ENCODE measurements at regions not wholly inside any gene's neighbourhood (a gene's known extent, or its start where the extent isn't known, plus 50 kb on each side); places are given as distances from the start of the nearest gene placed in this dataset.
"Not testable (repeated sequence)": the region's sequence is repeated elsewhere in the genome, so short reads cannot be mapped to it uniquely, and the experiment has no call there.

GRCh38 chr2:58633613-58634365 lies 392.7 kb upstream of the FANCL start:
- no peak for DNase-seq

DNA sequence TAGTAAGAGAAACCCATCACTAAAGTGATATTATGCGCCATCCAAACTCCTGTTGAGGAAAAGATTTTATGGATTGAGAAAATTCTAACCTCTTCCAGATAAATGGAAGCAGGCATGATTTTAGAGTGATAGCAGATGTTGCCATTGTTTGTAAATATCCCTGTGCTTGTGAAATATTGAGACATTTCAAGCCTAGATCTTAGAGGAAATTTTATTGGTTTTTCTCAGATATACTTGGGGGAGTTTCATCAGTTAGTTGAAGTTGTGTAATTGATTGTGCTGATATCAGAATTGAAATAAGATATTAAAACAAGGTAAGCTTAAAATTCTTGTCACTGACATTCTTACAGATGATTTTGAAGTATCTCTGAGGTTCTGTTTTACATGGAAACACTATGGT lies 390.9 kb upstream of the FANCL start:
- DNase-seq: no peak

DNA sequence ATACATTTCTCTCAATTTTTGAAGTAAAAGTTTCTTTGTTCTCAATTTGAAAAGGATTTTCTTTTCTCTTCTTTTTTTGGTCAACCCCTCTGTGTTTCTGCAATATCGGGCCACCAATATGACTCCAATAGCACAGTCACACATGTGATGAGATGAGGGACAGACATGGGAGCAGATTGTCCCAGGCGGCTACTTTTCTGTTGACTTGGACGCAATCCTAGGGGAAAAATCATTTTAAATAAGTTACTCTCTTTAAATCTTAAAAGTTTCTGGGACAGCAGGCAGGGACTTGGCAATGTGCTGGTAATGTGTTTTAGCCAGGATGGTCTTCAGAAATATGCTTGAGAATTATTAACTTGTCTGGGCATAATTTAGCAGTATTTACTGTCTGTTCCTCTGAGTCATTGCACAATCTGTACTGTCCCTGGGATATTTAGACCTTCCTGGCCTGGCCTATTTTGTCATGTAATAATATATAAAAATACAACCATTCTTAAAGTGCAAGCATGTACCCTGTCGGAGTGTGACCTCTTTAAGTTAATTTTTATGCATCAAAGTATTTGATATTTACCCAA lies 388.5 kb upstream of the FANCL start:
- DNase-seq: no peak

GRCh38 chr2:58620896-58621295 lies 379.8 kb upstream of the FANCL start:
- DNase-seq: no peak

- DNase-seq: no peak
Measured at GRCh38 chr2:58620093-58620492, 379.0 kb upstream of the FANCL start.

GRCh38 chr2:58616961-58617360 lies 375.8 kb upstream of the FANCL start:
- DNase-seq: no peak

GRCh38 chr2:58614219-58614618 lies 373.1 kb upstream of the FANCL start:
- DNase-seq: no peak

- no peak for DNase-seq
Measured at GRCh38 chr2:58612973-58613372, 371.8 kb upstream of the FANCL start.

GRCh38 chr2:58609326-58609725 lies 368.2 kb upstream of the FANCL start:
- no peak for DNase-seq

GRCh38 chr2:58608146-58608545 lies 367.0 kb upstream of the FANCL start:
- no peak for DNase-seq

DNA sequence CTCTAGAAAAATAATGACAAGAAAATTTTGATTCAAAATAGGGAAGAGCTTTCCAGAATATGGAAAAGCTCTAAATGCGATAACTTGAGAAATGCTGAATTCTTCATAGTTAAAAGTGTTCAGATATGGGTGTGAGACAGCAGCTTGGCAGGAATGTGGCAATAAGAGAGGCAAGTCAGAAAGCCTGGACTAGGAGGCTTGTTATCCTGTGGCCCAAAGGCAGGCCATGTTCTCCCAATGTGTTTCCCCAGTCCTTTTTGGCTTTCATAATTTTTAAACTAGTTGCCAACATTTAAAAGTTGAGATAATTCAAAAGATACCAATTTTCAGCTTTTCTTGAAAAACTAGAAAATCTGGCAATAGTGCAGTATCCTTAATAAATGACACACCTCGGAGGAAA lies 366.3 kb upstream of the FANCL start:
- DNase-seq: no peak

DNA sequence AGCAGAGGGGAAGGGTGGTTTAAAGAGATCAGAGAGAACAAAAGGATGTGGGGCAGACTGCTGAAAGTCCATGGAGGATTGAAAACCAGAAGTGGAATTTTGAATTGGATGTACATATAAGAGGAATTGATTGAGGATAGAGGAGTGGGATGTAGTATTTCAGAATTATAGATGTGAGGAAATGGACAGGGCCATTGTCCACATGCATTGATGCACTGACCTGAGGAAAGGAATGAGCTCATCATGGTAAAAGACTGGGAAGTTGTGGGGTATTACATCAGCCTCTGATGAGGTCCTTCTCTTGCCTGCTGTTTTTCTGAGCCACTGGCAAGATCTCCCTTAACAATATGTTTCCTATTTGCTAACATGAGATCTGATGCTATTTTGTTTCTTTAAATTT lies 365.7 kb upstream of the FANCL start:
- no peak for DNase-seq

DNA sequence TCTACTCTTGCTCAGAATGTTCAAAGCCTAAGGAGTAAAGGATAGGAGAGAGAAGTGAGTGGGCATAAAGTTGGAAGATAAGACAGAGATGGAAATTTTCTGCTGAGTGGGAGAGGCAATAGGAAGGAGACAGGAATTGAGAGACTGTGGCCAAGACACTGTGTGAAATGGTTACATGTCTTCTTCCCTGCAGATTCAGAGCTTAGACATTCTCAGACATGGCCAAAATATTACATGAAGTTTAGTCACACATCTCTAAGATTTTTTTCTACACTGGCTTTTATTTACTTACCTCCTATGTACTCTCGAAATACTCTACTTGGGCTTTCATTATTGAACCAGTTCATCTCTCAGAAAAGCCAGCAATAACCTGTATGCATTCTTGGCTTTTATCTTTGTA lies 363.0 kb upstream of the FANCL start:
- no peak for DNase-seq

DNA sequence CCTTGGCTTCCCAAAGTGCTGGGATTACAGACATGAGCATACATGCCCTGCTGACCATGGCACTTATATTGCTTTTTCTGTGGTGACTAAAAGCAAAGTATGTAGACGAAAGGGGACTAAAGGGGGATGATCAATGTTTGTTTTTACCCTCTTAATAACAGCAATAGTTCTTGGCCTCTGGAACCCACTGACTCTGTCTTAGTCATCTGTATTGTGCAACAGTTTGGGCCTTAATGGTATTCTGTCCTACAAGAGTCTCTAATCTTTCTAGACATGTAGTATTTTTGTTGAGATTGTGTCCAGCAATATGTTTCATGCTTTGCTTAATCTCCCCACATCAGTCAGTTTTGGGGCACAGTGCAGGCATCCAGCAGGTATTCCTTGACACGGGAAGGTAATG lies 359.9 kb upstream of the FANCL start:
- no peak for DNase-seq

DNA sequence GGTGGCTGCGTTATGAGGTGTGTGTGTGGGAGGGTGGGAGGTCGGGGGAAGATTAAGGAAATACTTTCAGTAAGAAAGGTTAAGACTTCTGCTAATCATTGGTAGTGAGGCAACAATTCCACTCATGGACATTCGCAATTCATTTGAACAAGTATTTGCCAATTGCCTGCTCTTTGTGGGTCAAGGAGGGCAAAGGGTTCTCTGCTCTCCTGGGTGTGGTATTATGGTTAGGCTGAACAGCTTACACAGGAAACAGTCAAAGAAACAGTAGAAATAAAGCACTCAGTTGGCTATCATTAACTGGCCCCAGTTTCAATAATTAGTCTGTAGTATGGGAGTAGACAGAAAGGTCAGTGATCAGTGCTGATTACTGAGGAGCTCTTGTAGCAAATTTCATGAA lies 357.0 kb upstream of the FANCL start:
- no peak for DNase-seq

- no peak for DNase-seq
Measured at GRCh38 chr2:58595714-58596113, 354.6 kb upstream of the FANCL start.

GRCh38 chr2:58594762-58595161 lies 353.6 kb upstream of the FANCL start:
- DNase-seq: no peak

GRCh38 chr2:58594175-58594574 lies 353.1 kb upstream of the FANCL start:
- no peak for DNase-seq

DNA sequence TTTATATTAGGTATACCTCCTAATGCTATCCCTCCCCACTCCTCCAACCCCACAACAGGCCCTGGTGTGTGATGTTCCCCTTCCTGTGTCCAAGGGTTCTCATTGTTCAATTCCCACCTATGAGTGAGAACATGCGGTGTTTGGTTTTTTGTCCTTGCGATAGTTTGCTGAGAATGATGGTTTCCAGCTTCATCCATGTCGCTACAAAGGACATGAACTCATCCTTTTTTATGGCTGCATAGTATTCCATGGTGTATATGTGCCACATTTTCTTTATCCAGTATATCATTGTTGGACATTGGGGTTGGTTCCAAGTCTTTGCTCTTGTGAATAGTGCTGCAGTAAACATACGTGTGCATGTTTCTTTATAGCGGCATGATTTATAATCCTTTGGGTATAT lies 345.1 kb upstream of the FANCL start:
- DNase-seq: not testable (repeated sequence)

GRCh38 chr2:58585233-58585632 lies 344.1 kb upstream of the FANCL start:
- DNase-seq: no peak

DNA sequence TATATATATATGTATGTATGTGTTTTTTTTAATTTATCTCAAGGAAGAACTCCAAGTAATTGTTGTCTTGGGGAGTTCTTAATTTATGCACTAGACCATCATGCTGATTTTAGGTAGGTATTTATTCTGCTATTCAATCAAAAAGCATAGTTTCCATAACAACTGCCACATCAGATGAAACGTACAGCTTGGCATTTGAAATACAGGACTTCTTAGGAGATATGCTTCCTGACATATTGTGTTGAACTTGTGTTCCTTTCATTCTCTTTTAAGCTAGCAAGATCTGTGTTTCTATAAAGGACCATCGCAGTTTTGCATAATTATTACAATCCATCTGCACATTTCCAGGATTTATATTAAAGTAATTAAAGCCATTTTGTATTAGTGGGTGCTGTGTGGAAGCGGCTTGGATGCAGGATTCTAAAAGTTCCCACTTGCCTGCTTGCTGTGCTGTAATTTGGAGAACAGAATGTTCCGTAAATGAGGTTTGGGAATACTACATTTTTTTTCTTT lies 343.5 kb upstream of the FANCL start:
- DNase-seq: no peak

DNA sequence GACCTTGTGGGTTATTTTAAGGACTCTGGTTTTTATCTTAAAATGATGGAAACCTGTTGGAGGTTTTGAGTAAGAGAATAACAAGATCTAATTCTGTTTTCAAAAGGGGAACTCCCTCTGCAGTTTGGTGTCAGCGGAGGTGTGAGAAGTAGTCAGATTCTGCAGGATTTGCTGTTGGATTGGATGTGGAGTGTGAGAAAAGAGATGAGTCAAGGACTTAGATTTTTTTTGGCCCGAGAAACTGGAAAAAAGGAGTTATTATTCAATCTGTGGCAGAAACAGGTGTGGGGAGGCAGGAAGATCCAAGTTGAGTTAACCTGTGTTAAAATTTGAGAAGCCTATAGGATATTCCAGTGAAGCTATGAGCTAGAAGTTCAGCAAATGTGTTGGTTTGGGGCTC lies 337.2 kb upstream of the FANCL start:
- no peak for DNase-seq

- no peak for DNase-seq
Measured at GRCh38 chr2:58574873-58575272, 333.7 kb upstream of the FANCL start.

- DNase-seq: no peak
Measured at GRCh38 chr2:58572731-58573130, 331.6 kb upstream of the FANCL start.

Data from central memory CD4-positive, alpha-beta T cell (primary cell).